HG02623 (cell line): ENCODE measurements at regions not wholly inside any gene's neighbourhood (a gene's known extent, or its start where the extent isn't known, plus 50 kb on each side); places are given as distances from the start of the nearest gene placed in this dataset.
"Not testable (repeated sequence)": the region's sequence is repeated elsewhere in the genome, so short reads cannot be mapped to it uniquely, and the experiment has no call there.

Experiments
- ATAC-seq: cut with Tn5 transposase; IDR thresholded peaks from one replicate; pipeline ENCODE4 v1.9.1; 2021; ENCODE audit warnings: moderate library complexity; ENCODE audit not compliant: unreplicated experiment

DNA sequence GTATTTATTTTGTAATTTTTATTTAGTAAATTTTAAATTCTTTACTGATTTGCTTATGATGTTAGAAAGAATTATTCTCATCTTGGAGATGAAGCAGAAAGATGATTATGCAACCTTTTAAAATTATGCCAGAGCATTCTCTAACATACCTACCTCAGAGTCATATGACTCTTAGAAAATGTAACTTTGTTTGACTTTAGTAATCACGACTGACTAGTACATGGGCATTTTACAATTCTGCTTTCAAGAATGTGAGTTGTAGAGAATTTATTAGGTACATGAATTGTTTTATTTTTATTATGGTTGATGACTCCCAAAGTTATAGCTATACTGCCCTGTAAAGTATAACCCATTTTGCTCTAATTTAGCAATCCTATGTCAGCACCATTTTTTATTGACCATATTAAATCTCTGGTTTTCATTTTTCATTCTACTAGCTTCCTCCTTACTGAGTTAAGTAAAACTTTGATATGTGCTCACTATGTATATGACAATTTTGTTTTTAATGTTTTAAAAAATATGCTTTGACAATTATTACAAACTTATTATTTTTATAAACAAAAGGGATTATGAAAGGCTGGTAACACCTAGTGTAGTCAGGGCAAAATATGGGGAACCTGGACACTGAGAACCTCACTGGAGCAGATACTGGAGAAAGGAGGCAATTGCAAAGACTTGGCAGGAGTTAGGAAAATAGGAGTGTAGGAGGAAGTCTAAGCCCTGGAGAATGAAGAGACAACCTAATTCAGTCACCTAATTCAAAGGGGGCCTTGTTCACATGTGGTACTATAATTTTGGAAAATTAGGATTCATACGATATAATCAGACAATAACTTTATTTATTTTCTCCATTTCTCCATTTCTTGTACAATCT lies 249.7 kb upstream of the DAB2 start:
- no peak for ATAC-seq

DNA sequence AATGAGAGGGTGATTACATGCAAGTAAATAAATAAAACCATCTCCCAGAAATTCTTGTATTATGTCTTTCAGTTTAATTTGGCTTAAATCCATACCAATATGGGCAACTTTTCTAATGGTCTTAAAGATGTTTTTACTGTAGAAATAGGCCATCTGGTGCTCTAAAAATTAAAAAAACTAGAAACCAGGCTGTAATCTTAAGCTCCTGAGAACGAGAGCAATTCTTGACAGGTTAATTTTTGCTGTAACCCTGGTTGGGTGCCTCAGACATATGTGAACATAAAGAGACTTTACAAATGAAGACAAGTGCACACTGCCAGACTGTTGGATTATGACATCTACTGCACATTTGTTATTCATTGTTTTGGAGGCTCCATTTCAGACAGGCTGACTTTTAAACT lies 246.8 kb upstream of the DAB2 start:
- ATAC-seq: no peak

DNA sequence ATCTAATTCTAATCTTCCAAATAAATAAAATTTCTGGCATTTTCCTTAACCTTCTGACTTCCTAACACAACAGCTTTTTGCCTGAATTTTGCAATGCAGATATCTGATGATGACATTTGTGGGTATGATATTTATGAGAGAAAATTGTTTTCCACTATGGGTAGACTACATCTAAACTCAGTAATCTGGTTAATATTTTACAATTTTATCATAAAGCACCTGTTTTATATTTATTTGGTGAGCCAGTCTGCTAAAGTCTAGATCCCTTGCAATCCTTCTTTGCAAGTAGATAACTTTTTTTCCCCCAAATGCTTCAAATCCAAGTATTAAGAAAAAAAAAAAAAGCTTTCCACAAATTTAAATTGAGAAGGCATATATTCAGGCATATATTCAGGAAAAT lies 246.2 kb upstream of the DAB2 start:
- ATAC-seq: no peak

DNA sequence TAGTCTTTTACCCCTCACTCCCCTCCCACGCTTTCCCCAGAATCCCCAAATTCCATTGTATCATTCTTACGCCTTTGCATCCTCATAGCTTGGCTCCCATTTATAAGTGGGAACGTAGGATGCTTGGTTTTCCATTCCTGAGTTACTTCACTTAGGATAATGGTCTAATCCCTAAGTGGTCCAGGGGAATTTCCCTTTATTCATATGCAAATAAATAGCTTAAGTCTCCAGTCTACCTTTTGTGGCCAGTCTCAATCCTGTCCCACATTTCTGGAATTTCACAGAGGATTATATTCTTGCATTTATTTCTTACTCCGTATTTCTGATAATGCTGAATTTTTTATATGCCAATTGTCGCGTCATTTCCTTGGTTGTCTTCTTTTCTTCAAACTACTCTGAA lies 245.6 kb upstream of the DAB2 start:
- ATAC-seq: no peak

DNA sequence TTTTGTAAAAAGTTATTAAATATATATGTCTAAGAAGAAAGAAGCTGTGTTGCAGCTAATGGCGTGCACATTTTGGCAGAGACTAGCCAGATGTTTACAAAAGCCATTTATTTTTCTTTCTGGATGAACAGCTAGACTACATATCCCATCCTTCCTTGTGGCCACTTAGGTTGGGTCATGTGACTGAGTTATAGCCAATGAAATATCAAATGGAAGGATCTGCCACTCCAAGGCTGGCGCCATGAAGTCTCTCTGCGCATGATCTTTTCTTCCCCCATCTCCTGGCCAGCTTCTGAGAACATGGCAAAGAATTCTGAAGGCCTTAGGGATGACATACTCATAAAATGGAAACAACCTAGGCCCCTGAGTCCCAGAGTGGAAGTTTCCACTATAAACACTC lies 244.2 kb upstream of the DAB2 start:
- ATAC-seq: no peak

DNA sequence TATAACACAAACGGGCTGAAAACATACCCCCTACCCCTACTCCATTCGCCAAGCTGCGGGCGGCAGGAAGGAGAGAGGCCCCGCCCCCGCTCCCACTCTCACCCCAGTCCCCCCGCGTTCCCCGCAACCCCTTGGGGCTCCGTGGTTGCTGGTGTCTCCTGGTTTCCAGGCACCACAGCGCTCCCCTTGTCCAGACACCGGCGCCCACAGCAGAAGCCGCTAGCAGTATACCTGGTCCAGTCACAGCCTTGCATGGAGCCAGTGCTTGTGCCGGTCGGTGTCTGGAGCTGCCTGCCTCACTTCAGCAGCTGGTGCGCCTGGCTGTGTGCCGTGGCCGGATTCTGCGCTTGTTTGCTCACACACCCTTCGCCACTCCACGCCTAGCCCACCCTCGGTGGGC lies 240.5 kb upstream of the DAB2 start:
- ATAC-seq: no peak

DNA sequence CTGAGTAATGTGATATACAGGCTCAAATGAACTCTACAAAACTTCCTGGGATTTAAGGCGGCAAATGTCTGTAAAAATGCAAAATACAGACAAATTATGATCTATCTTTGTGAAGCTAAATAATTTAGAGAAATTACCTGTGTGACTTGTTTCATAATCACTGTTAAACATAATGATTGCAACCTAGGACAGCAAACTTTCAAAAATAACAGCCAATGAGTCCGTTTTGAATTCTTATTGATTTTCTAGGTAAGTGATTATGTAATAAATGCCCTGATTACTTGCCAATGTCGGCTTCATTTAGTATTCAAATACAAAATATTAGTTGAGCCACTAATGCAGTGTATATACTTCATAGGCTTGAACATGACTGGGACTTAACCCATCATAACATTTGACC lies 238.2 kb upstream of the DAB2 start:
- no peak for ATAC-seq

DNA sequence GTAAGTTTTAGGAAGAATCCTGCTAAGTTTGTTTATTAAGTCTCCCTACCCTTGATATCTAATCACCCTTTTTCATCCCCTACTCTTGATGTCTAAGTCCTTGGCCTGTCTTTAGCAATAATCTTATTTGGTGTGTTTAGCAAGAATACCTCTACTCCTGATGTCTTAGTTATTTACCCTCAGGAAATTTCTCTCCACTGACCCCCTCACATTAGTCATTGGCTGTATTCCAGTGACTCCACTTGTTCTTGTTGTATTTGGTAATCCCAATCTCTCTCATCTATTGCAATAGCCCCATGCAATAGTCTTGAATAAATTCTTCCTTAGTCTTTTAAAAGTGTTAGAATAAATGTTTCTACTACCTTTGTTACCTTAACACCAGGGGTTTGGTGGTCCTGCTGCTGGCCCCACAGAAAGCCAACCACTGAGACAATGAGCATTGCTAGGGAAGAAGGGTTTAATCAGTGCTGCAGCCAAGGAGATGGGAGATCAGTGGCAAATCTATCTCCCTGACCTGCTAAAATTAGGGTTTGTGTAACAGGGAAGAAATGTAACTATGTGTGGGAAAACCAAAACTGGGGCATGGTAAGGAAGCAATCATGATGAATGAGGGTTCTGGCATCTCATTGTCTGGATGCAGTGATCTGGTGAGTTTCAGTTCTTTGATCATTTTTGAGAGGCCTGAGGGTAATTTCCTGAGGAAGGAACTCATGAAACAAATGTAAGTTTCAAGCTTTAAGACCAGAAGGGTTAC lies 236.4 kb upstream of the DAB2 start:
- ATAC-seq: no peak

DNA sequence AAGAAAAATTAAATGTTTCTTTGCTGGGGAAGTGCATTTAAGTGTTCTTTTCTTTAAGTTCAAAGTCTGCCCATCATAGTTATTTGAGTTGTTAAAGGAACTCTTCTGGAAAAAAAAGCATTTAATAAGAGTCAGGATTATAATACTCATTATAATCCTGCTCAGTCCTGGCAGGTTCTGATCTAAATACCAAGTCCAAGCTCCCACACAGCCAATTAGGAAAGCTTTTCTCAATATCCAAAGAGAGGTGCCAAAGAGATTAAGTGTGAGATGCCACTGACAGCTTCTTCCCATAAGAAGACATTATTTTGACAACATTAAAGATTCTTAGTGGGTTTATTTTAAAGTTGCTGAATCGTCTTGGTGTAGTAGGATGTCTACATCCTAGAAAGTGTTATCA lies 235.2 kb upstream of the DAB2 start:
- ATAC-seq: no peak

DNA sequence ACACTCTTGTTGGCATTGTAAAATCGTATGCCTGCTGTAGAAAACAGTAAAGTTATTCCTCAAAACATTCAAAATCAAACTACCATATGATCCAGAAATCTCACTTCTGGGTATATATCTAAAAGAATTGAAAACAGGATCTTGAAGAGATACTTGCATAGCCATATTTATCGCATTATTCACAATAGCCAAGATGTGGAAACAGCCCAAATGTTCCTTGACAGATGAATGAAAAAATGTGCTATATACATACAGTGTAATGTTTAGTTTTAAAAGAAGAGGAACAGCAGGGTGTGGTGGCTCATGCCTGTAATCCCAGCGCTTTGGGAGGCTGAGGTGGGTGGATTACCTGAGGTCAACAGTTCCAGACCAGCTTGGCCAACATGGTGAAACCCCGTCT lies 234.1 kb upstream of the DAB2 start:
- no peak for ATAC-seq

DNA sequence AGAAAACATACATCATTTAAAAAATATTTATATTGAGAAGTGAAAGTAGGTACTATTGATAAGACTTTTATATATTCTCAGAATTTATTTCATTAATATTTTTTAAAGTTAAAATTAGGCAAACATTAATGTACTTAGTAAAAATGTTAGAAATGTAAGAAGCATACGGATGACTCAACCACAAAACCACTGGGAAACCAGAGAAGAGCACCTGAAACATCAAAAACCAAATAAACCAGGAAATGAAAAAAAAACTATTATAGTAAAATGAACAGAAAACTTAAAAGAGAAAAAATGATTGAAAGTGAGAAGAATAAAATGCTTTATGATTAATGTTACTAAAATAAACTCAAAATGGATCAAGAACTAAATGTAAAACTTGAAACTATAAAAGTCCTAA lies 233.2 kb upstream of the DAB2 start:
- no peak for ATAC-seq

DNA sequence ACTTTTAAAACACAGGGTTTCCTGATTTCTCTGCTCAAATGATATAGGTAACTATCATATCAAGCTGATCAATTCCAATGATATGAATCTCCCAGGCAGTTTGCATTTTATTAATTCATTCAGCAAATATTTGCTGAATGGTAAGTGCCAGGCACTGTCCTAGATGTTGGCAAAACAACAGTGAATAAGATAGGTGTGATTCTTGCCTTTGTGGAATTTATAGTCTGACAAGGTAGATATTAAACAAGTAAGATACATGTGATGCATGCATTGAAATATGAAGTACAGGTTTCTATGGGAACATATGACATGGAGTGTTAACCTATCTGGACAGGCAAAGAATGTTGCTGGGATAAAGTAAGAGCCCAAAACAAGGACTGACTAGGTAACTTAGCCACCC lies 231.8 kb upstream of the DAB2 start:
- ATAC-seq: no peak

DNA sequence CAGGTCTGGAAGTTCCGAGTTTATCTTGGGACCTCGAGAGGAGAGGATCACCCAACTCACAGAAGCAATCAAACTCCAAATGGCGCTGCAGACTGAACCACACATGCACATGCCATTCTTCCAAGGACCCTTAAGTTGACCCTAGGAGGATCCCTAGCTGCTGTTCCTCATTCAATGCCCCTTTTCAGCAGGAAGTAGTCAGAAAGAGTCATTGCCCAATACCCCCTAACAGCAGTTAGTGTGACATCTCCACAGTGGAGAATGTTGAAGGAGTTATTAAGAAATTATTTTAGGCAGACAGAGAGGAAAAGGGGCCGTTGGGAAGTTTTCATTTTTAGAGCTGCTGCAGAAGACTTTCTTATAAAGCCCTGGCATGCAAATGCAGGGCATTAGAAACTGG lies 229.9 kb upstream of the DAB2 start:
- ATAC-seq: no peak

DNA sequence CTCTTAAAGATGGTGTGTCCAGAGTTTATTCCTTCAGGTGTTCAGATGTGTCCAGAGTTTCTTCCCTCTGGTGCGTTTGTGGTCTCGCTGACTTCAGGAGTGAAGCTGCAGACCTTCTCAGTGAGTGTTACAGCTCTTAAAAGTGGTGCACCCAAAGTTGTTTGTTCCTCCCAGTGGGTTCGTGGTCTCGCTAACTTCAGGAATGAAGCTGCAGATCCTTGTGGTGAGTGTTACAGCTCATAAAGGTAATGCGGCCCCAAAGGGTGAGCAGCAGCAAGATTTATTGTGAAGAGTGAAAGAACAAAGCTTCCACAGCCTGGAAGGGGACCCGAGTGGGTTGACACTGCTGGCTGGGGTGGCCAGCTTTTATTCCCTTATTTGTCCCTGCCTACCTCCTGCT lies 227.7 kb upstream of the DAB2 start:
- not testable (repeated sequence) for ATAC-seq

DNA sequence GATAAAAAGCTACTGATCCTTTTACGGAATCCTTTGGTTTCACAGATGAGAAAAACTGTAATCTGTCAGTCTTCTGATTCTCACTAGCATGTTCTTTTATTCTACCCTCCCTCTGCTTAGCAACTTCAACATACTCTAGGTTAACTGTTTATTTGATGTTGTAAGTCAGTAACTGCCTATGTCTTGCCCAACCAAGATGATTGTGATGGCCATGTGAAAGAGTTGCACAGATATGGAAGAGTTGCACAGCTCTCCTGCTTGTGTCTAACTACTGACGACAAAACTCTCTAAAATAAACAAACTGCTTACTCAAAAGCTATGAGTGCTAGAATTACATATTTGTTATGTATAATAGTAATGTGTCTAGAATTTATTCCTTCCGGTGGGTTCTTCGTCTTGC lies 227.3 kb upstream of the DAB2 start:
- no peak for ATAC-seq

DNA sequence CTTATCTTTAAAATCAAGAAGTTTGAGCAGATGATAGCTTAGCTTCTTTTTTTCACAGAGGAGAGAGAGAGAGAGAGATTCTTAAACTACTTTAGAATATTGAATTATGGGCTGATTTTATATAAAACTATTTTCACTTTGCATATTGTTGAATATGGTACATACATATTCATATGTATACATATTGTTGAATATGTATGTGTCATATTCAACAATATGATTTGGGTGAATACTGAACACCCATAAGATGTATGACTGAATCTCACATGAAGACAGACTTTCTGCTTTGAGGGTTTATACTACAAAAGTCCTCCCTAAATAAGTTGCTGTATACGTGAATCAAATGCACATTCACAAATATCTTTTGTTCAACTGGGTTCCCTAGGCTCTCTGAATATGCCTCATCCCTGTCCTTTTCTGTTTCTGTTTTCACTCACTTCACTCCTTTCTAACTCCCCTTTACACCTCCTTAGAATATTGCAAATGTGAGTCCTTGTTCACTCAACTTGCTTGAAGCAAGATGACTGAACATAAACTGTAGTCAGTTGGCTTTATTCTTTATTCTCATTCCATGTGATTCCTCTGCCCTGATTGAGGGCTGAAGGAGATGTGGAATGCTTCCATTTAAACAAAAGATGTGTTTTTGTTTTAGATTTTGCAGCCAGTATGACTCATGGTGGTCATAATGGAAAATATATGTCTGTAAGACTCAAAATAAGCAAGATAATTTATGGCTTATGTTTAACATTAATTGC lies 225.4 kb upstream of the DAB2 start:
- ATAC-seq: no peak

DNA sequence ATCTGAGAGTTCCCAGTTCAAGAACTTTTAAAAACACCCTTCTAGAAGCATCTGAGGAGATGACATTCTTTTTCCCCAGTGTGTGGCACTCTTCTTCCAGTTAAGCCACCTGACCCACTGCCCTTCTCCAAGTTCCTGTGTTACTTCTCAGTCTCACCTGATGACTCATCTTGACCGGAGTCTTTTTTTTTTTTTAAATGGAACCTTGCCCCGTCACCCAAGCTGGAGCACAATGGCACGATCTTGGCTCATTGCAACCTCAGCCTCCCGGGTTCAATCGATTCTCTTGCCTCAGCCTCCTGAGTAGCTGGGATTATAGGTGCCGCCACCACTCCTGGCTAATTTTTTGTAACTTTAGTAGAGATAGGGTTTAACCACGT lies 224.1 kb upstream of the DAB2 start:
- ATAC-seq: no peak

DNA sequence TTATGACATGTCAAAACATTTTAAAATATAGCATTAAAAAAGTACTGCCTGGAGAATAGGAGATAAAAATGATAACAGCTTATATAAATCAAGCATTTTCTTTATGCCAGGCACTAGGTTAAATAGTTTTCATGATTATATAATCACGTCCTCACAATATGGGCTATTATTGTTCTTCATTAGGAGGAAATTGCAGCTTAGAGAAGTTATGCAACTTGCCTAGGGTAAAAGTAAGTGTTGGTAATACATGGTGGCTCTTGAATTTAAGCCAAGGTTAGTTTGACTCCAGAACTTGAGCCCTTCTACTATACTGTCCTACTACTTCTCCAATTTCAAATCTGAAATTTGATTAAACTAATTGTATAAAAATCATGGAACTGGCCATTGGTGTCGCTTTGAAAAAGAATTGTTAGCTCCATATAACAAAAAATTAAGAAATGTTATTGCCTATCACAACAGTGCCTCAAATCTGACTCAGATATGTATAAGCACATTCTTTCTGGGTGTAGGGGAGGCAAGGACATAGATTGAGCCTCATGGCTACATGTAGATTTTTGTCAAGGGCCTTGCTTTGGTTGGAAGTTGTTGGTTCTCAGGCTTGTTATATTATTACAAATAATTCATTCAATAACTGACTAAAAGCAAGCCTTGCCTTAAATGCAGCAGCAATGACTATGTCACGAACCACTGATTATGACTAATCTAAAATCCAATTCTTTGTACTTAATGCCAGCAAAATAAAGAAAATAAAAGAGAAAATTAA lies 223.5 kb upstream of the DAB2 start:
- no peak for ATAC-seq

DNA sequence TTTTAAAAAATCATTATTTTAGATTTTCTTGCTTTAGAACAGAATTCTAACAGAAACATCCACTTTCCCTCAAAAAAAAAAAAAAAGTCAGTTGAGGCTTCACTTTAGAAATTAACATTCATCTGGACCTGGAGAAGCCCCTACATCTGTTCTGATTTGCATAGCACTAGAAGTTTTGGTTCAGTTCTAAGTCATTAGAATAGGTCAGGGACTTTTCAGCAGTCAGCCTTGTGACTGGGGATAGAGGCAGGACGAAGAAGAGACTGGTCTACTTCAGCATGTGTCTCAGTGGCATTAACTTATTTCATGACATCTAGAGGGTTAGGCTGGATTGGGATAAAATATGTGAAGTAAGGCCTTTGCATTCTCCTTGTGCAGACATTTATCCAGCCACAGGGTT lies 215.8 kb upstream of the DAB2 start:
- ATAC-seq: peak; percentile 93

DNA sequence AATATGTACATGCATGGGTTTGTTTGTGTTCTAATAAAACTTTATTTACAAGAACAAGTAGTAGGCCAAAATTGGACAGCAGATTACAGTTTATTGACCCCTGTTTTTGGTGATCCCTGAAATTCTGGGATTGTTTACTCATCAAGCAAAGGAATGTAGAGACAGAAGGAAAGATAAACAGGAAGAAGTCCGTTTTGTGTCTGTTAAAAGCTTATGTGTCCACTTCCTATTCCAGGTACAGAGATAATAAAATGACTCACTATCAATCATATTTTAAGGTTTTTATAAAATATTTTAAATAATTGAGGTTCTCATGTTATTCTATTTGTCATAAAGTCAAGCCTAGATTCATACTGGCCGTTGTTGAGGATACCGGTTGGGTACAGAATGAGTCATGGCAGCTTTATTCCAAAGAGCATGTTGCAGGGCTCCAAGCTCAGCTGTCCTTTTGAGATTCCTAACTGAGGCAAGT lies 214.9 kb upstream of the DAB2 start:
- ATAC-seq: no peak

DNA sequence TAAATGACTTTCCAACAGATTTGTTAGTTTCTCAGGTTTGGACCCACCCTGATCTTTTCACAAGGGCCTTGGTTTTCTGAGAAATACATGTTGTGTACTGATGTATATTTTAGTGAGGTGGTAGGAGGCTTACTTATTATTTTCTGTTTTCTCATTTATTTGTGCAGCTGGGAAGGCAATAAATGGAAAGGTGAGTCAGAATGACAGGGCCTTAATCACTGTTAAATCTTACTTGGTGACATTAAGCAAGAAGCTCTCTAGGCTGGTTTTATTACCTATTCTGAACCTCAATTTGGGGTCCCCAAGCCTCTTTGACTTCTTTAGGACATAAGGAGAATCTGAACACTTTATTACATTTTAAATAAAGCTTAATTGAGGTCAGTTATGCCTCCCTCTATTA lies 214.0 kb upstream of the DAB2 start:
- ATAC-seq: no peak
